ENCODE measurements at regions not wholly inside any gene's neighbourhood (a gene's known extent, or its start where the extent isn't known, plus 50 kb on each side); places are given as distances from the start of the nearest gene placed in this dataset.

- no peak overlapping the region for H3K4me3 ChIP-seq (ENCODE audit: low read length in 3 of 3)
- H3K4me1 ChIP-seq (ENCODE audit: control insufficient read depth in 2 of 3, insufficient read depth in 2 of 3, low read depth in 1 of 3, low read length in 3 of 3) = peaks cover 0 to 2% (median 0%) of the 10 kb centered on the region in 3 donors
- no peak for TF ChIP-seq CTCF (IDR thresholded peaks at IDR 0.05; ENCODE audit: borderline replicate concordance, extremely low read depth, insufficient read depth)
- no peaks in the 10 kb centered on the region for H3K27me3 ChIP-seq (ENCODE audit: control insufficient read depth, insufficient read depth, low read length)
- no peak overlapping the region for H3K9ac ChIP-seq (ENCODE audit: low read length in 3 of 3)
- no peaks in the 10 kb centered on the region for H3K9me3 ChIP-seq (ENCODE audit: control insufficient read depth in 2 of 3, insufficient read depth in 1 of 3, low read length in 3 of 3)
- no peak for DNase-seq
- intact Hi-C loops (cut with DNase I) = no loop called here
- no peak overlapping the region for H3K27ac ChIP-seq (ENCODE audit: low read depth in 2 of 2, low read length in 2 of 2)
- no peak for FAIRE-seq
- no peaks in the 10 kb centered on the region for H3K36me3 ChIP-seq (ENCODE audit: control insufficient read depth in 2 of 3, insufficient read depth in 3 of 3, low read length in 3 of 3)
Measured at GRCh38 chr10:124343351-124344265, 75.1 kb downstream of the OAT start.

- Histone ChIP-seq H3K4me1 (ENCODE audit: control insufficient read depth in 2 of 3, insufficient read depth in 2 of 3, low read depth in 1 of 3, low read length in 3 of 3) (peaks cover 0 to 2% (median 0%) of the 10 kb centered on the region in 3 donors), H3K27me3 (ENCODE audit: control insufficient read depth, insufficient read depth, low read length) (no peaks in the 10 kb centered on the region), H3K27ac (ENCODE audit: low read depth in 2 of 2, low read length in 2 of 2) (no peak overlapping the region), H3K36me3 (ENCODE audit: control insufficient read depth in 2 of 3, insufficient read depth in 3 of 3, low read length in 3 of 3) (no peaks in the 10 kb centered on the region), H3K4me3 (ENCODE audit: low read length in 3 of 3) (no peak overlapping the region), H3K9ac (ENCODE audit: low read length in 3 of 3) (no peak overlapping the region), H3K9me3 (ENCODE audit: control insufficient read depth in 2 of 3, insufficient read depth in 1 of 3, low read length in 3 of 3) (no peaks in the 10 kb centered on the region)
- intact Hi-C loops (cut with DNase I) = no loop called here
- no peak for TF ChIP-seq CTCF (IDR thresholded peaks at IDR 0.05; ENCODE audit: borderline replicate concordance, extremely low read depth, insufficient read depth)
- DNase-seq = peak in 1 of 5 donors; percentile 20
- FAIRE-seq = no peak
Measured at GRCh38 chr10:124342821-124343170, 75.9 kb downstream of the OAT start.

GRCh38 chr10:124342136-124342820 is 76.4 kb downstream of the OAT start:
- H3K9me3 ChIP-seq (ENCODE audit: control insufficient read depth in 2 of 3, insufficient read depth in 1 of 3, low read length in 3 of 3) = no peaks in the 10 kb centered on the region
- peaks cover 0 to 2% (median 0%) of the 10 kb centered on the region in 3 donors for H3K4me1 ChIP-seq (ENCODE audit: control insufficient read depth in 2 of 3, insufficient read depth in 2 of 3, low read depth in 1 of 3, low read length in 3 of 3)
- no peaks in the 10 kb centered on the region for H3K36me3 ChIP-seq (ENCODE audit: control insufficient read depth in 2 of 3, insufficient read depth in 3 of 3, low read length in 3 of 3)
- no peak overlapping the region for H3K9ac ChIP-seq (ENCODE audit: low read length in 3 of 3)
- intact Hi-C loops (cut with DNase I) = no loop called here
- DNase-seq (peak in 1 of 5 donors; percentile 28), FAIRE-seq (no peak)
- TF ChIP-seq CTCF (IDR thresholded peaks at IDR 0.05; ENCODE audit: borderline replicate concordance, extremely low read depth, insufficient read depth) = no peak
- no peak overlapping the region for H3K27ac ChIP-seq (ENCODE audit: low read depth in 2 of 2, low read length in 2 of 2)
- H3K27me3 ChIP-seq (ENCODE audit: control insufficient read depth, insufficient read depth, low read length) = no peaks in the 10 kb centered on the region
- no peak overlapping the region for H3K4me3 ChIP-seq (ENCODE audit: low read length in 3 of 3)

Data from kidney (tissue), 13 donors.